Right atrium auricular region (tissue), 2 donors: ENCODE measurements at regions not wholly inside any gene's neighbourhood (a gene's known extent, or its start where the extent isn't known, plus 50 kb on each side); places are given as distances from the start of the nearest gene placed in this dataset.
A peak's percentile ranks its signal among the peaks of the same experiment; 100 is the strongest.

Source experiments
- DNase-seq: peaks from one replicate; pipeline ENCODE4 v3.0.0-alpha.2; 2019; ENCODE audit warnings: low spot score
- H3K27ac ChIP-seq, 2 donors: fragments of 200-600 bp; sonication (generic); 1 replicate in 1 of 2; 2 replicates in 1 of 2; pipeline ENCODE4 v1.5.1; 2016 to 2019
- H3K27me3 ChIP-seq, 2 donors: fragments of 200-600 bp; sonication (generic); one replicate each; pipeline versions ENCODE4 v1.5.1 to v1.6.0; 2017 to 2019
- H3K36me3 ChIP-seq: fragments of 200-600 bp; sonication (generic); one replicate; pipeline ENCODE4 v1.5.1; 2016
- H3K4me1 ChIP-seq, 2 donors: fragments of 200-600 bp; sonication (generic); one replicate each; pipeline versions ENCODE4 v1.5.1 to v1.6.0; 2017 to 2019
- H3K4me3 ChIP-seq, 2 donors: fragments of 200-600 bp; sonication (generic); 1 replicate in 1 of 2; 2 replicates in 1 of 2; pipeline ENCODE4 v1.5.1; 2017 to 2019; ENCODE audit warnings: mild to moderate bottlenecking in 1 of 2, moderate library complexity in 1 of 2
- H3K9me3 ChIP-seq, 2 donors: fragments of 200-600 bp; sonication (generic); one replicate each; pipeline ENCODE4 v1.5.1; 2019
- CTCF ChIP-seq, 2 donors: fragments of 200-600 bp; sonication (generic); IDR thresholded peaks; one replicate each; pipeline ENCODE4 v1.5.1; 2019; ENCODE audit warnings: antibody characterized with exemption in 2 of 2

GRCh38 chr1:37161171-37161570 lies 126.9 kb upstream of the GRIK3 start:
- Histone ChIP-seq H3K36me3 (no peaks in the 10 kb centered on the region), H3K4me3 (no peak overlapping the region), H3K27me3 (no peaks in the 10 kb centered on the region), H3K4me1 (no peaks in the 10 kb centered on the region), H3K9me3 (peaks cover 0 to 39% of the 10 kb centered on the region in 2 donors), H3K27ac (no peak overlapping the region)
- TF ChIP-seq CTCF (IDR thresholded peaks at IDR 0.05), result no peak
- DNase-seq, result no peak

GRCh38 chr1:37162059-37162458 lies 127.7 kb upstream of the GRIK3 start:
- no peak overlapping the region for H3K4me3 ChIP-seq
- H3K27ac ChIP-seq, result no peak overlapping the region
- peaks cover 0 to 42% of the 10 kb centered on the region in 2 donors for H3K9me3 ChIP-seq
- no peaks in the 10 kb centered on the region for H3K27me3 ChIP-seq
- H3K4me1 ChIP-seq, result no peaks in the 10 kb centered on the region
- DNase-seq, result no peak
- TF ChIP-seq CTCF (IDR thresholded peaks at IDR 0.05), result no peak
- no peaks in the 10 kb centered on the region for H3K36me3 ChIP-seq

GRCh38 chr1:37166005-37166404 lies 131.7 kb upstream of the GRIK3 start:
- no peak for DNase-seq
- Histone ChIP-seq H3K9me3 (peaks cover 0 to 51% of the 10 kb centered on the region in 2 donors), H3K4me1 (no peaks in the 10 kb centered on the region), H3K27me3 (no peaks in the 10 kb centered on the region), H3K36me3 (no peaks in the 10 kb centered on the region), H3K27ac (no peak overlapping the region), H3K4me3 (no peak overlapping the region)
- TF ChIP-seq CTCF (IDR thresholded peaks at IDR 0.05), result no peak

GRCh38 chr1:37167479-37167878 lies 133.2 kb upstream of the GRIK3 start:
- TF ChIP-seq CTCF (IDR thresholded peaks at IDR 0.05), result no peak

GRCh38 chr1:37169241-37169640 lies 134.9 kb upstream of the GRIK3 start:
- H3K9me3 ChIP-seq, result peaks cover 0 to 30% of the 10 kb centered on the region in 2 donors
- H3K27me3 ChIP-seq, result no peaks in the 10 kb centered on the region
- no peaks in the 10 kb centered on the region for H3K4me1 ChIP-seq
- H3K27ac ChIP-seq, result no peak overlapping the region
- no peak for TF ChIP-seq CTCF (IDR thresholded peaks at IDR 0.05)
- DNase-seq, result no peak
- no peaks in the 10 kb centered on the region for H3K36me3 ChIP-seq
- no peak overlapping the region for H3K4me3 ChIP-seq

More at GRCh38 chr1:37167479-37167878, 133.2 kb upstream of the GRIK3 start:
- Histone ChIP-seq H3K27me3 (no peaks in the 10 kb centered on the region), H3K4me1 (no peaks in the 10 kb centered on the region), H3K36me3 (no peaks in the 10 kb centered on the region), H3K27ac (no peak overlapping the region), H3K9me3 (peaks cover 0 to 40% of the 10 kb centered on the region in 2 donors), H3K4me3 (no peak overlapping the region)
- no peak for DNase-seq

GRCh38 chr1:37169743-37170275 lies 135.5 kb upstream of the GRIK3 start:
- Histone ChIP-seq H3K36me3 (no peaks in the 10 kb centered on the region), H3K27ac (no peak overlapping the region), H3K4me1 (no peaks in the 10 kb centered on the region), H3K4me3 (no peak overlapping the region), H3K27me3 (no peaks in the 10 kb centered on the region), H3K9me3 (peaks cover 0 to 25% of the 10 kb centered on the region in 2 donors)
- peak; percentile 4 for DNase-seq
- no peak for TF ChIP-seq CTCF (IDR thresholded peaks at IDR 0.05)
